HK-2 (cell line): ENCODE measurements at regions not wholly inside any gene's neighbourhood (a gene's known extent, or its start where the extent isn't known, plus 50 kb on each side); places are given as distances from the start of the nearest gene placed in this dataset.
A peak's percentile ranks its signal among the peaks of the same experiment; 100 is the strongest.
"Not testable (repeated sequence)": the region's sequence is repeated elsewhere in the genome, so short reads cannot be mapped to it uniquely, and the experiment has no call there.

Experiments
- DNase-seq: peaks from one replicate; pipeline ENCODE4 v3.0.0-alpha.2; 2018; ENCODE audit not compliant: unreplicated experiment

DNA sequence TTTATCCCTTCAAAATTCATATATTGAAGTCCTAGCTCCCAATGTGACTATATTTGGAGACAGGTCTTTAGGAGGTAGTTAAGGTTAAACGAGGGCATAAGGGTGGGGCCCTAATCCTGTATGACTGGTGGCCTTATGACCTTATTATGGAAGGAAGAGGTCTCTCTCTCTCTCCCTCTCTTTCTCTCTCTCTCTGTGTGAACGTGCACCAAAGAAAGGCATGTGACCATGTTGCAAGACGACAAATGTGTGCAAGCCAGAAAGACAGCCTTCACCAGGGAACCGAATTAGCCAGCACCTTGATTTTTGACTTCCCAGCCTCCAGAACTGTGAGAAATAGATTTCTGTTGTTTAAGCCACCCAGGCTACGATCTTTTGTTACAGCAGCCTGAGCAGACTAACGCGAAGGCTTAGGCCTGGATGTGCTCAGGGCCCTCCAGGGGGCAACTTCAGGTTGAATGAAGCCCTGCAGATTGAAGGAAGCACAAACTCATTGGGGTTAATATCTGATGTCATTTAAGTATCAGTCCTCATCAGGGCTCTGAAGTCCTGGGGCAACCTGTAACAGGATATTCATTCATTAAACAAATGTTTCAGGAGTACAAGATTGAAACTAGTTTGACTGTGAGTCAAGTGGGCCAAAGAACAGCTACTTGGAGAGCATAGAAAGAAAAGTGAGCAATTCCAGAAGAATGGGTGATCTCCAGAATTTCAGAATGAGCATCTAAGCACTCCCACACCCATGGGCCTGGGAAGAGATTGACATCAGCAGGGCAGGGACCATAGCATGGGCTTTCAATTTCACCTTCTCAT is 157.4 kb upstream of the TNFAIP3 start:
- DNase-seq = no peak

DNA sequence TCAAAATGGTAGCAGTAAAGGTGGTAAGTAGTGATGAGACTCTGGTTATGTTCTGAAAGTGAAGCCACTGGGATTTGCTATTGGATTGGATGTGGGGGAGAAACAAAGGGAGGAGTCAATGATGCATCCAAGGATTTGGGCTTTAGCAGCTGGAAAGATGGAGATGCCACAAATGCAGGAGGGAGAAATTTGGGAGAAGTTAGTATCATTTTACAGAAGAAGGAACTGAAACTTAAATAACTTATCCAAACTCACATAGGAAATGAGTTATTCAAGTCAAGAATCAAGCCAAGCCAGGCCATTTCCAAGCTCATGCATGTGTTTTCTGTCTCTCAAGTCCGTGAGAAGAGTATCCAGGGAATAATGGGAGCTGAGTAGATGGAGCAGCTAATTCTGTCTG is 155.1 kb upstream of the TNFAIP3 start:
- no peak for DNase-seq

- DNase-seq = no peak
Observed at GRCh38 chr6:137712587-137712986, 154.5 kb upstream of the TNFAIP3 start.

GRCh38 chr6:137715589-137716045 is 151.4 kb upstream of the TNFAIP3 start:
- no peak for DNase-seq

- DNase-seq = peak; percentile 18
Observed at GRCh38 chr6:137717074-137718073, 149.7 kb upstream of the TNFAIP3 start.

- not testable (repeated sequence) for DNase-seq
Observed at GRCh38 chr6:137718903-137719302, 148.2 kb upstream of the TNFAIP3 start.

- no peak for DNase-seq
Observed at GRCh38 chr6:137722749-137723272, 144.2 kb upstream of the TNFAIP3 start.

DNA sequence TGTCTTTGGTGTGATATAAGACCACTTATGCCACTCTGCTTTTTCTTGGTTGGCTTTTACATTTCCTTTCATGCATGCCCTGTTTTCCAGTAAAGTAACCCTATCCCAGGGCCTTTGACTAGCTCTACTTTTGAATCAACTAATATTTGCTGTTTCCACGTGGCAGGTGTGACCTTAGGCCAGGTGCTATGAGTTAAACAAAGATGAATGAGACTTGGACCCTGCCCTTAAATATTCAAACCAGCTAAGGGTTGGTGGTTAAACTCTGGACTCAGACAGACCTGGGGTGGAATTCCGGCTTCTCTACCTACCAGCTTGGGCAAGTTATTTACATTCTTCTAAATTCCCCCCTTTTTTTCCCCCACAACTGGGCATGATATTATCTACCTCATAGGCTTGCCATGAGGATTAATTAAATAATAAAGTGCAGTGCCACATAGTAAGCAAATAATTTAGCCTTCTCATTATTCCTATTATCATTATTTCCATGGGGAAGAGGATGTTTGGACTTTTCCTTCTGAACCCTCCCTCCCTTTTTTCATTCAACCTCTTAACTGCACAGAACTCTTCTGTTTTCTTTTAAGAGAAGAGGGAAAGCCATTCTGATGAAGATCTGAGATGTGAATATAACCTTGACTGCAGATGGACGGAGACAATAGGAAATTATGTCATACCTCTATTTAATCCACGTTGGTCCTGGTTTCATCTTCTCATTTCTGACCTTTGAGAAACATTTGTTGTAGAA is 143.6 kb upstream of the TNFAIP3 start:
- no peak for DNase-seq

DNA sequence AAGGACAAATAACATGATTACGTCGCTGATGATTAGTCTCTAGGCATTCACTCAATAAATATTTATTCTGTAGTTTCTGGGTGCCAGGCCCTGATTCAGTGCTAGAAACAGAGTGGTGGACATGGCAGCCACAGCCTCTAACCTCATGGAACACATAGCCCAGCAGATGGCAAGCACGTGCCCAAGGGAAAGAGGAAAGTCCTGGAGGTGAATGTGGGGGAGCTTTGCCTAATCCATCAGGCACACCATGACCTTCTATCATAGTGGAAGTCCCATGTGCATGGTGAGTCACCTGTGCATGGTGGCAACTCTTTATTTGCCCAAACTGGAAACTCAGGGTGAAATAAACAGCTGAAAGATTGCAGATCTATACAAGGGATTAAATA is 143.0 kb upstream of the TNFAIP3 start:
- DNase-seq = no peak

GRCh38 chr6:137724495-137725211 is 142.4 kb upstream of the TNFAIP3 start:
- no peak for DNase-seq

DNA sequence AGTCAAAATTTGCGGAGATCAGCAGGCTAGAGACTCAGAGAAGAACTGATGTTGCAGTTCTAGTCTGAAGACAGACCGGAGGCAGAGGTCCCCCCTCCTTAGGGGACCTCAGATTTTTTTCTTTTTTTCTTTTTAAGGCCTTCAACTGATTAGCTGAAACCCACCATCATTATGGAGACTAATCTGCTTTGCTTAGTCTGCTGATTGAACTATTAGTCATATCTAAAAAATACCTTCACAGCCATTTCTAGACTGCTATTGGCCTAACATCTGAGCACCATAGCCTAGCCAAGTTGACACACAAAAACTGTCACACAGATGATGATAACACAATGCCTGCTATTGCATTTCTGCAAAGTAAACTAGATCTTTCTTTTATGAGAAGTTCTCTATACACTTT is 141.1 kb upstream of the TNFAIP3 start:
- DNase-seq = no peak

DNA sequence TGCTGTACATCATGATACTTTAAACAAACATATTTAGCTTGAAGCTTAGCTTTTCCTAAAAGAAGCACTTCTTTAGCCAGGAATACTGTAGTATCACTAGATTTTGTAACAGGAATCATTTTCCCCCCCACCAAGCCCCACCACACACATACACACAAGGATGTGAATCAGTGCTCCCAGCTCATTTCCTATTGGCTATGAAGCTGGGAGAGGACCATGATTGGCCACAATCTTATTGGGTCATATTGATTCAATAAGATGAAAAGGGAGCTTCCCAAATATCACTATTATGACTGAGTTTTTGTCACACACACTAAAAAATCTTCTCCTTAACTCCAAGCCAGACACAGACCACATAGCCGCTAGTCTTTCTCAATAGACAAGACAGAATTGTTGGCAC is 140.5 kb upstream of the TNFAIP3 start:
- no peak for DNase-seq

DNA sequence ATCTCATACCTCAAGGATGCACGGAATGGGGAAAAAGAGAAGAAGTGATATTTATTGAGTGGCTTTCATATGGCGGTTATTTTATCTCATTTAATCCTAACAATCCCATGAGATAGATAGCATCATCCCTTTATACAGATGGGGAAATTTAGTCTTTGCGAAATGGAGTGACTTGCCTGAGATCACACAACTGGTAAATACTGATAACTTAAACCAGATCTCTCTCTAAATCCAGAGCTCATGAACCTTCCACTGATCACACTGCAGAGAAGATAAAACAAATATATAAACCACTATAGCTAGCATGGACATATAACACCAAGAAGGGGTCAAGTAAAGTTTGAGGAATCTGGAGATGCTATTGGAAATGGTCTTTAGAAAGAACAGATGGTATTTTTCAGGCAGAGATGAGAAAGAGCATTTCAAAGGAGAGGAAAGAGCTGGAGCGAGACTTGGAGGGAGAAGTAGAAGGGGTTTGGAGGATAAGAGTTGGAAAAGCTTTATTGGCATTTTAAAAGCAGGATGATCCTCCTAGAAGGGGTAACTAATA is 139.8 kb upstream of the TNFAIP3 start:
- DNase-seq = no peak

DNA sequence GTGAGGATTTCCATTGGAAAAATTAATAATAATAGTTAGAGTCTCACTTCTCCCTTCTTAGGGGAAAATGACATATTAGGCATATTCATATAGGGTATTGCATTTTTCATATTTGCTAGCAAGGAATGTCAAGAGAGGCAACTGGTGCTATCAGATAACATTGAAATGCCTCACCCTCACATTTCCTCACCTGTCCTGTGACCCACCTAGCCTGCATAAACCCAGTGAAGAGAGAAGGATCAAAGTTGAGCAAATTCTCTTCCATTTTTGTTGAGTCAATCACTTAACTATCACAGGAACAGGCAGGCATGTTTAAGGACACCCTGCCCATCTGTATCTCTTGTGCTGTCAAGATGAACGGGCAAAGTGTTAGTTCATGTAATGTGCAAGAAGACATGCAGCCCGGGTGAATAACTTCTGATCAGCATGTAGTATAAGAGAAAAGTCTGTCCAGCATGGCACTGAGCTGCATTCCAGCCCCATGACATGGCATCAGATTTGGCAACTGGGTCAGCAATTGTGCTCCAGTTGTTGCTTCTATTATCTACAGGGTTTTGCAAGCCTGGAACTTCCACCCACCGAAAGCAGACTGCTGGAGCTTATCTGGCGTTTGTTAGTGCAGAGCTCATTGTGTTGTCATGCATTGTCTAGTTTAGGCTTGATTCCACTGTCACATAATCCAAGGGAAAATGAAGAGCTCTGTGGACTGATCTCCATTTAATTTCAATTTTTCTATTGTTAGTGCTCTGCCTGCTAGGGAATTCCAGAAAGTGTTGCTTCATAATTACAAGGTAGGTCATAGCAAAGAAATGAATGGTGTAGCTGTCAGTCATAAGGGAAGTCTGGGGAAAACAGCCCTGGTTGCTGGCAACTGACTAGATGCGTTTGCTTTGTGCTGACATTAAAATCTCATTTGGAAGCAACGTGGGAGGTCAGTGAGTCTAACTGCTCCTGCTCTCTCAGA is 138.4 kb upstream of the TNFAIP3 start:
- no peak for DNase-seq

DNA sequence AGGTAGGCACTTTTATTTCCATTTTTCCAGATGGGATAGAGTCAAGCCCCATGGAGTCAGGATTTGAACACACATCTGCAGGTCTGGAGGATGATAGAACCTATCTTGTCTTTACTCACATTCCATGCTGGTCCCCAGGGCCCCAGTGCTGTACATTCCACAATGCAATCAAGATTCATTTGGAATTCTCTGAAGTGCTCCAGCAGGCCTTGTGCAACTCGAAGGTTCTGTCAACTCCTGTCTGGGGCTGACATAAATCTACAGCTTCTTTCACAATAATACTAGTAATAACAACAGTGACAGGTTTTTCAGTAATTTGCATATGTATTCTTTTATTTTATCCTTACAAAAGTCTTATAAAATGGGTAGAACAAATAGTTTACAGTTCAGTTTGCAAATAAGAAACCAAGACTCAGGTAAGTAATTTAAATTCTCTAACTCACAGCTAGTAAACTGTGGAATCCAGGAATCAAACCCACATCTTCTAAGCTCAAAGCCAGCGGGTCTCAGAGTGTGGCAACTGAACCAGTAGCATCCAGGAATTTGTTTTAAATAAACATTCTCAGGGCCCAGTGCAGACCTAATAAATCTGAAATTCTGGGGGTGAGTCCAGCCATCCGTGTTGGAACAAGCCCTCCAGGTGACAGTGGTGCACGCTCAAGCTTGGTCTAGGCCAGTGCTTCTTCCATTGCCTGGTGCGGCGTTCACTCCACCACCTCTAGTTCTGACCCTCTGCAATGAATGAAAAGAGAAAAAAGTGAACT is 137.0 kb upstream of the TNFAIP3 start:
- no peak for DNase-seq

- DNase-seq = no peak
Observed at GRCh38 chr6:137731600-137731959, 135.5 kb upstream of the TNFAIP3 start.

- DNase-seq = no peak
Observed at GRCh38 chr6:137731960-137732616, 135.0 kb upstream of the TNFAIP3 start.

- no peak for DNase-seq
Observed at GRCh38 chr6:137733372-137733771, 133.7 kb upstream of the TNFAIP3 start.
